ENCODE measurements at regions not wholly inside any gene's neighbourhood (a gene's known extent, or its start where the extent isn't known, plus 50 kb on each side); places are given as distances from the start of the nearest gene placed in this dataset.

- DNase-seq: no peak
Measured at GRCh38 chr22:47260551-47260950, 498.1 kb downstream of the TBC1D22A start.

GRCh38 chr22:47259990-47260389, 497.5 kb downstream of the TBC1D22A start:
- no peak for DNase-seq

- no peak for DNase-seq
Measured at GRCh38 chr22:47259049-47259448, 496.6 kb downstream of the TBC1D22A start.

- DNase-seq: no peak
Measured at GRCh38 chr22:47257976-47258375, 495.5 kb downstream of the TBC1D22A start.

- DNase-seq: no peak
Measured at GRCh38 chr22:47257566-47257965, 495.1 kb downstream of the TBC1D22A start.

GRCh38 chr22:47251911-47252310, 489.5 kb downstream of the TBC1D22A start:
- no peak for DNase-seq

GRCh38 chr22:47250995-47251765, 488.7 kb downstream of the TBC1D22A start:
- DNase-seq: no peak

GRCh38 chr22:47249370-47249928, 487.0 kb downstream of the TBC1D22A start:
- DNase-seq: no peak

- DNase-seq: no peak
Measured at GRCh38 chr22:47248925-47249324, 486.5 kb downstream of the TBC1D22A start.

- DNase-seq: no peak
Measured at GRCh38 chr22:47247579-47248240, 485.3 kb downstream of the TBC1D22A start.

- DNase-seq: no peak
Measured at GRCh38 chr22:47245786-47246185, 483.3 kb downstream of the TBC1D22A start.

GRCh38 chr22:47245286-47245685, 482.8 kb downstream of the TBC1D22A start:
- DNase-seq: no peak

- DNase-seq: no peak
Measured at GRCh38 chr22:47240116-47240515, 477.7 kb downstream of the TBC1D22A start.

GRCh38 chr22:47239474-47239860, 477.0 kb downstream of the TBC1D22A start:
- DNase-seq: no peak

GRCh38 chr22:47238690-47239473, 476.4 kb downstream of the TBC1D22A start:
- DNase-seq: no peak

- DNase-seq: no peak
Measured at GRCh38 chr22:47237890-47238480, 475.5 kb downstream of the TBC1D22A start.

GRCh38 chr22:47236718-47237117, 474.3 kb downstream of the TBC1D22A start:
- DNase-seq: no peak

GRCh38 chr22:47236161-47236560, 473.7 kb downstream of the TBC1D22A start:
- DNase-seq: no peak

- DNase-seq: no peak
Measured at GRCh38 chr22:47233316-47234243, 471.1 kb downstream of the TBC1D22A start.

- DNase-seq: no peak
Measured at GRCh38 chr22:47232753-47233152, 470.3 kb downstream of the TBC1D22A start.

GRCh38 chr22:47232197-47232596, 469.7 kb downstream of the TBC1D22A start:
- DNase-seq: no peak

- no peak for DNase-seq
Measured at GRCh38 chr22:47231759-47232158, 469.3 kb downstream of the TBC1D22A start.
